ENCODE measurements at regions not wholly inside any gene's neighbourhood (a gene's known extent, or its start where the extent isn't known, plus 50 kb on each side); places are given as distances from the start of the nearest gene placed in this dataset.

GRCh38 chr7:152984421-152984820, 224.9 kb downstream of the ACTR3B start:
- DNase-seq = no peak
- Histone ChIP-seq H3K36me3 (no peaks in the 10 kb centered on the region), H3K27me3 (replicated peaks in 1 of 7) (no peaks in the 10 kb centered on the region), H3K4me1 (peaks cover 0 to 4% (median 0%) of the 10 kb centered on the region in 6 donors), H3K4me3 (no peak overlapping the region), H3K27ac (no peak overlapping the region), H3K9me3 (no peaks in the 10 kb centered on the region)
- TF ChIP-seq POLR2A (IDR thresholded peaks at IDR 0.05) = no peak
- no peak for TF ChIP-seq POLR2AphosphoS5 (IDR thresholded peaks at IDR 0.05)
- no peak for TF ChIP-seq CTCF (IDR thresholded peaks at IDR 0.05 in 8 of 11, conservative IDR thresholded peaks at IDR 0.05 in 3 of 11)
- 55 to 74% (median 64%) methylated on average over 4 of the region's 4 CpGs for WGBS, 5 donors
- intact Hi-C loops (cut with DNase I; ENCODE audit: low total_unique reads) = no loop called here

DNA sequence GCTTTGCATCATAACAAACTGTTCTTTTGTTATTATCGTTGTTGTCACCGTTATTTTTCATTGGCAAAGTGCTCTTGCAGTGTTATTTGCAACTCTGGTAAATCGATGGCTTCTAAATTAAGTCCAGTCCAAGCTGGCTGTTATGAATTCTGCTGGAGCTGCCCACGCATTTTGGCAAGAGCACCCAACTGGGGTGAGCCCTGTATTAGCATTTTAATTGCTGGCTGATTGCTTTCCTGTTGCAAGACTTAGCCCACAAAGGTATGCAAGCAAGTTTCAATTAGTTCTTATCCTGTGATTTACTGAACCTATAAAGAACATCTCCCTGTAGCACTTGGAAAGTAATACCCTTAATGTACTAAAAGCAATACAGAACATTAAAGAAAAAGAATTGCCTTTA, 226.8 kb downstream of the ACTR3B start:
- Histone ChIP-seq H3K27ac (no peak overlapping the region), H3K36me3 (no peaks in the 10 kb centered on the region), H3K4me3 (no peak overlapping the region), H3K9me3 (no peaks in the 10 kb centered on the region), H3K4me1 (no peaks in the 10 kb centered on the region), H3K27me3 (replicated peaks in 1 of 7) (no peaks in the 10 kb centered on the region)
- 62 to 72% (median 70%) methylated on average over 4 of the region's 4 CpGs for WGBS, 5 donors
- no peak for DNase-seq
- intact Hi-C loops (cut with DNase I; ENCODE audit: low total_unique reads) = no loop called here
- TF ChIP-seq CTCF (IDR thresholded peaks at IDR 0.05 in 8 of 11, conservative IDR thresholded peaks at IDR 0.05 in 3 of 11) = no peak
- TF ChIP-seq POLR2A (IDR thresholded peaks at IDR 0.05) = no peak
- TF ChIP-seq POLR2AphosphoS5 (IDR thresholded peaks at IDR 0.05) = no peak

GRCh38 chr7:152987656-152988055, 228.1 kb downstream of the ACTR3B start:
- intact Hi-C loops (cut with DNase I; ENCODE audit: low total_unique reads) = no loop called here
- WGBS, 5 donors = 79 to 96% (median 91%) methylated on average over 2 of the region's 2 CpGs
- TF ChIP-seq CTCF (IDR thresholded peaks at IDR 0.05 in 8 of 11, conservative IDR thresholded peaks at IDR 0.05 in 3 of 11) (no peak), POLR2AphosphoS5 (IDR thresholded peaks at IDR 0.05) (no peak), POLR2A (IDR thresholded peaks at IDR 0.05) (no peak)

DNA sequence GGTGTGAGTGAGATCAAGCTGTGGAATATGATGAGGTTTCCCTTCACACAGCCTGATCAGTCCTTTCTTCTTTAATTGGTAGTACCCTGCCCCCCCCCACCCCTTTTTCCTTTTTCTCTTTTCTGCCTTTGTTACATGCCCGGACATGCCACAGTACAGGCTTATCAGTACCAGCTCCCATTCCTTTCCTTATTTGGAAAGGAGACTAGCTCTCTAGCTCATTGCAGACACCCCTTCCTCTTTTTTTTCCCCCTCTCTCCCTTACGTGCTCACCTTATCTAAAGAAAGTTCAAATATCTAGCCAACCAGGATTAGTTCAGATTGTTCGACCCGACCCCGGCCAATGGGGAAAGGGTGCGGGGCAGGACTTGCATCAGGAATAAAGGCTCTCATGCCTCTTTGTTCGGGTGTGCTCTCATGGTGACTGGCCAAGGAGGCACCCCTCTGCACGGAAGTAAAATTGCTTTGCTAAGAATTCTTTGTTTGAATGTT, 230.4 kb downstream of the ACTR3B start:
- WGBS, 5 donors = 58 to 71% (median 65%) methylated on average over 8 of the region's 8 CpGs
- DNase-seq = no peak
- intact Hi-C loops (cut with DNase I; ENCODE audit: low total_unique reads) = no loop called here

More at GRCh38 chr7:152987656-152988055, 228.1 kb downstream of the ACTR3B start:
- H3K27ac ChIP-seq = no peak overlapping the region
- no peaks in the 10 kb centered on the region for H3K4me1 ChIP-seq
- H3K9me3 ChIP-seq = no peaks in the 10 kb centered on the region
- no peak for DNase-seq
- H3K27me3 ChIP-seq (replicated peaks in 1 of 7) = no peaks in the 10 kb centered on the region
- no peaks in the 10 kb centered on the region for H3K36me3 ChIP-seq
- no peak overlapping the region for H3K4me3 ChIP-seq

More for the DNA sequence above, 230.4 kb downstream of the ACTR3B start:
- Histone ChIP-seq H3K4me3 (no peak overlapping the region), H3K27me3 (replicated peaks in 1 of 7) (no peaks in the 10 kb centered on the region), H3K36me3 (no peaks in the 10 kb centered on the region), H3K9me3 (no peaks in the 10 kb centered on the region), H3K4me1 (no peaks in the 10 kb centered on the region), H3K27ac (no peak overlapping the region)
- TF ChIP-seq POLR2A (IDR thresholded peaks at IDR 0.05) (no peak), CTCF (IDR thresholded peaks at IDR 0.05 in 8 of 11, conservative IDR thresholded peaks at IDR 0.05 in 3 of 11) (no peak), POLR2AphosphoS5 (IDR thresholded peaks at IDR 0.05) (no peak)

Measured in spleen (tissue), 11 donors.